OCI-LY3 (cell line): ENCODE measurements at regions not wholly inside any gene's neighbourhood (a gene's known extent, or its start where the extent isn't known, plus 50 kb on each side); places are given as distances from the start of the nearest gene placed in this dataset.
A peak's percentile ranks its signal among the peaks of the same experiment; 100 is the strongest.

Source experiments
- H2AFZ ChIP-seq: fragments of 200-600, 300-600 bp; shearing (Covaris generic); 2 replicates; pipeline ENCODE4 v1.6.0; 2014; ENCODE audit warnings: antibody characterized with exemption, low read depth, low read length
- H3K27ac ChIP-seq: fragments of 200-600, 300-600 bp; sonication (generic); 2 replicates; pipeline ENCODE4 v1.5.1; 2014; ENCODE audit warnings: mild to moderate bottlenecking, low read length, moderate library complexity, mixed read lengths
- H3K27me3 ChIP-seq: fragments of 200-600, 300-600 bp; sonication (generic); 2 replicates; pipeline ENCODE4 v1.6.1; 2014; ENCODE audit warnings: low read depth, low read length, mixed read lengths
- H3K36me3 ChIP-seq: fragments of 200-600, 300-600 bp; sonication (generic); replicated peaks from 2 replicates; pipeline ENCODE3; 2014; ENCODE audit warnings: low read depth, low read length, mixed read lengths
- H3K4me1 ChIP-seq: fragments of 300-600, 200-600 bp; sonication (generic); 2 replicates; pipeline ENCODE4 v1.6.1; 2014; ENCODE audit warnings: low read length, mixed read lengths
- H3K4me2 ChIP-seq: fragments of 200-600, 300-600 bp; sonication (generic); 2 replicates; pipeline ENCODE4 v1.6.1; 2014; ENCODE audit warnings: low read length, mixed read lengths
- H3K4me3 ChIP-seq: fragments of 300-600, 200-600 bp; sonication (generic); 2 replicates; pipeline ENCODE4 v1.5.1; 2014; ENCODE audit warnings: antibody characterized with exemption, mild to moderate bottlenecking, low read length, moderate library complexity
- H3K79me2 ChIP-seq: fragments of 300-600, 200-600 bp; shearing (Covaris generic); 2 replicates; pipeline ENCODE4 v1.6.1; 2014; ENCODE audit warnings: mild to moderate bottlenecking, low read length, mixed read lengths
- H3K9ac ChIP-seq: fragments of 300-600, 200-600 bp; shearing (Covaris generic); 2 replicates; pipeline ENCODE4 v1.6.0; 2014; ENCODE audit warnings: mild to moderate bottlenecking, low read length, moderate library complexity
- H3K9me3 ChIP-seq: fragments of 200-600, 300-600 bp; shearing (Covaris generic); 2 replicates; pipeline ENCODE4 v1.6.1; 2014; ENCODE audit warnings: low read length, mixed read lengths; ENCODE audit not compliant: insufficient read depth
- H4K20me1 ChIP-seq: fragments of 200-600, 300-600 bp; sonication (generic); 2 replicates; pipeline ENCODE4 v1.6.1; 2016; ENCODE audit warnings: low read length, mixed read lengths; ENCODE audit not compliant: insufficient read depth
- EZH2phosphoT487 ChIP-seq: fragments of 200-600 bp; shearing (Covaris generic); IDR thresholded peaks from 2 replicates; pipeline ENCODE4 v1.6.1; 2018; ENCODE audit warnings: antibody characterized with exemption, mixed run types, low read depth
- TF ChIP-seq, protein P1 (sequence below): fragments of 200-600, 300-600 bp; sonication (generic); IDR thresholded peaks from 2 replicates; pipeline ENCODE4 v1.5.1; 2014; ENCODE audit warnings: antibody characterized with exemption, low read length, low read depth

DNA sequence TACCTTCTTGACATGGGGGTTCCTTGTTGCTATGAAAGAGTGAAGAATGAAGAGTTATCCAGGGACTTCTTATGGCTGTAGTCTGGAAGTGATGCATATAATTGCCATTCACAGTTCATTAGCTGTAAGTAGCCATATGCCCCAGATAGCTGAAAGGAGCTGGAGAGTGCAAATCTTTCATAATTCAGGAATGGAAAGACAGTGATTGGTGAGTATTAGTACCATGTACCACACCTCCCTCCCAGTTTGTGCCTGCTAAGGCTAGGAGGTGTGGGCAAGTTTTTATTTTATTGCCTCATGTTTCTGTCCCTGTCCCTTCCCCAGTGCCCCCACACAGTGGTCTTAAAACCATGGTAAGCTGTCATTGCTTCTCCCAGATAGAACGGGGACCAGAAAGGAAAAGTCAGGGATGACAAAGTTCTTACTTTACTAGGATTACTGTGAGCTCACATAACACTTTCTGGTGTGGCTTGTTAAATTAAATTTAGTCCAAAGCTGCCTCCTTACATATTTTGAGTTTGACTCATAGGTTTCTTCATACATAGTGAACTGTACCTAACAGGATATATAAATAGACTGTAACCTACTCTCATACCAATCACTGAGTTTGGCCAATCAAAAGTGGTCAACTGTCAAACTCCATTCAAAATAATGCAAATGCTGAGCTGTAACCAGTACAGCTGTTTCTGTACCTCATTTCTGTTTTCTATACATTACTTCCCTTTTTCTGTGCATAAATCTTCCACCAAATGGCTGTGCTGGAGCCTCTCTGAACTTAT is 119.4 kb downstream of the RFPL4B start:
- Histone ChIP-seq H3K36me3 (no peaks in the 10 kb centered on the region), H3K4me2 (peak overlapping the region; percentile 3; the same call in 1 of the 2 replicates), H3K4me1 (peaks cover 23% of the 10 kb centered on the region), H3K27ac (peak overlapping the region; percentile 59), H3K9ac (no peak overlapping the region), H3K79me2 (no peaks in the 10 kb centered on the region), H4K20me1 (no peaks in the 10 kb centered on the region), H3K9me3 (no peaks in the 10 kb centered on the region), H3K27me3 (no peaks in the 10 kb centered on the region), H2AFZ (no peak overlapping the region), H3K4me3 (no peak overlapping the region)
- TF ChIP-seq EZH2phosphoT487: no peak
- TF ChIP-seq, protein P1, sequence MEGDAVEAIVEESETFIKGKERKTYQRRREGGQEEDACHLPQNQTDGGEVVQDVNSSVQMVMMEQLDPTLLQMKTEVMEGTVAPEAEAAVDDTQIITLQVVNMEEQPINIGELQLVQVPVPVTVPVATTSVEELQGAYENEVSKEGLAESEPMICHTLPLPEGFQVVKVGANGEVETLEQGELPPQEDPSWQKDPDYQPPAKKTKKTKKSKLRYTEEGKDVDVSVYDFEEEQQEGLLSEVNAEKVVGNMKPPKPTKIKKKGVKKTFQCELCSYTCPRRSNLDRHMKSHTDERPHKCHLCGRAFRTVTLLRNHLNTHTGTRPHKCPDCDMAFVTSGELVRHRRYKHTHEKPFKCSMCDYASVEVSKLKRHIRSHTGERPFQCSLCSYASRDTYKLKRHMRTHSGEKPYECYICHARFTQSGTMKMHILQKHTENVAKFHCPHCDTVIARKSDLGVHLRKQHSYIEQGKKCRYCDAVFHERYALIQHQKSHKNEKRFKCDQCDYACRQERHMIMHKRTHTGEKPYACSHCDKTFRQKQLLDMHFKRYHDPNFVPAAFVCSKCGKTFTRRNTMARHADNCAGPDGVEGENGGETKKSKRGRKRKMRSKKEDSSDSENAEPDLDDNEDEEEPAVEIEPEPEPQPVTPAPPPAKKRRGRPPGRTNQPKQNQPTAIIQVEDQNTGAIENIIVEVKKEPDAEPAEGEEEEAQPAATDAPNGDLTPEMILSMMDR: no peak

DNA sequence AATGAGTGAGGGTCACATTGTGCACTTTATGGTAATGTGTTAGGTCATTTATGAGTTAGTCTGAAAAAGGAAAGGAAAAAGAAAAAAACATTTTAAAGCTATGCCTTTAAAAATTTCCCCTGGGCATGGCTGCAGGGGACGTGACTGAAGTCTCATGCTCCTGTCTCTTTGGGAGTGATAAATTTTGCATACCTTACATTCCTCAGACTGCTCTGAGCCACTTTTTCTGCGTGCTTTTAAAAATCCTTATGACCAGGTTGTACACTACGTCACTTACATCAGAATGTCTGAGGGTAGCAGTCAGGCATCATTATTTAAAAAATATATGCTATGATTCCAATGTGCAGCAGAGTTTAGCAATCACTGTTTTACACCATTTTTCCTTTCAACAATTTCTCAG is 121.2 kb downstream of the RFPL4B start:
- Histone ChIP-seq H3K27ac (no peak overlapping the region), H4K20me1 (no peaks in the 10 kb centered on the region), H3K4me2 (no peak overlapping the region), H2AFZ (no peak overlapping the region), H3K9me3 (no peaks in the 10 kb centered on the region), H3K4me3 (no peak overlapping the region), H3K79me2 (no peaks in the 10 kb centered on the region), H3K36me3 (no peaks in the 10 kb centered on the region), H3K27me3 (no peaks in the 10 kb centered on the region), H3K4me1 (peaks cover 23% of the 10 kb centered on the region), H3K9ac (no peak overlapping the region)
- TF ChIP-seq EZH2phosphoT487: no peak

DNA sequence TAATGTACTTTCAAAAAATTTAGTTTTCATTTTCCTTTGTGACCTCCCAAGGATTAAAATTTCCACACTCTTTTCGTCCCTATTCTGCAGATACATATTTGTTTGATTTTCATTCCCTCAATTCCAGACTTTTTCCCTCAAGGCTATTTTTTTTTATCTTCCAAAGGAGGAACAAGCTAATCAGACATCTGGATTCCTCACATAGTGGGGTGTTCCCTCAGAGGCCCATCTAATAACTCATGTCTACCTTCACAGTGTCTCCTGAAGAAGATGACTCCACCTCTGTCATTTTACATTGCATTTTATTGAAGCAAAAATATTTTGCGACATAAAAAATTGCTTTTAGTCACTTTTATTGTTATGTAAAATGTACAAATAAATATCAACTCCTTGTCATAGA is 122.2 kb downstream of the RFPL4B start:
- Histone ChIP-seq H3K4me3 (no peak overlapping the region), H3K9me3 (no peaks in the 10 kb centered on the region), H3K27ac (no peak overlapping the region), H4K20me1 (no peaks in the 10 kb centered on the region), H3K36me3 (no peaks in the 10 kb centered on the region), H3K27me3 (no peaks in the 10 kb centered on the region), H3K79me2 (no peaks in the 10 kb centered on the region), H3K4me1 (peaks cover 23% of the 10 kb centered on the region), H3K9ac (no peak overlapping the region), H3K4me2 (0 out of 2 replicates have a peak overlapping the region, but pooled peaks have one; percentile 18), H2AFZ (no peak overlapping the region)
- TF ChIP-seq EZH2phosphoT487: no peak
- TF ChIP-seq, protein P1: no peak

DNA sequence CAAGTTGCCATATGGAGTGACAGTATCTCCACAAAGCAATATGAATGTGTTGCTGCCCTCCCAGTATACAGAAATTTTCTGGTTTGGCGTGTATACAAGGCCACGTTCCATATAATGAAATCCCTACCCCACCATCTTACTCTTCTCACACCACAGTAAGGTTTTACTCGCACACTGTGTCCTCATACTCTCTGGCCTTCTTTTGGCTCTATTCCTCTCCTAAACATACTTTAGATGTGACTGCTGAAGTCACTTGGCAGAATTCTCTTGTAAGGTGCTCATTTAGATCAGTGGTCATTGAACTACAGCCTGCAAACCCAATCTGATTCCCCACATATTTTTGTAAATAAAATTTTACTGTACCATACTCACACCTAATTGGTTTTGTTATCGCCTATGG is 123.2 kb downstream of the RFPL4B start:
- Histone ChIP-seq H3K27me3 (no peaks in the 10 kb centered on the region), H3K4me2 (no peak overlapping the region), H3K4me1 (peaks cover 23% of the 10 kb centered on the region), H2AFZ (no peak overlapping the region), H4K20me1 (no peaks in the 10 kb centered on the region), H3K36me3 (no peaks in the 10 kb centered on the region), H3K9me3 (no peaks in the 10 kb centered on the region), H3K9ac (no peak overlapping the region), H3K79me2 (no peaks in the 10 kb centered on the region), H3K4me3 (no peak overlapping the region), H3K27ac (no peak overlapping the region)
- TF ChIP-seq, protein P1: no peak
- no peak for TF ChIP-seq EZH2phosphoT487
